ENCODE measurements at regions not wholly inside any gene's neighbourhood (a gene's known extent, or its start where the extent isn't known, plus 50 kb on each side); places are given as distances from the start of the nearest gene placed in this dataset.

DNA sequence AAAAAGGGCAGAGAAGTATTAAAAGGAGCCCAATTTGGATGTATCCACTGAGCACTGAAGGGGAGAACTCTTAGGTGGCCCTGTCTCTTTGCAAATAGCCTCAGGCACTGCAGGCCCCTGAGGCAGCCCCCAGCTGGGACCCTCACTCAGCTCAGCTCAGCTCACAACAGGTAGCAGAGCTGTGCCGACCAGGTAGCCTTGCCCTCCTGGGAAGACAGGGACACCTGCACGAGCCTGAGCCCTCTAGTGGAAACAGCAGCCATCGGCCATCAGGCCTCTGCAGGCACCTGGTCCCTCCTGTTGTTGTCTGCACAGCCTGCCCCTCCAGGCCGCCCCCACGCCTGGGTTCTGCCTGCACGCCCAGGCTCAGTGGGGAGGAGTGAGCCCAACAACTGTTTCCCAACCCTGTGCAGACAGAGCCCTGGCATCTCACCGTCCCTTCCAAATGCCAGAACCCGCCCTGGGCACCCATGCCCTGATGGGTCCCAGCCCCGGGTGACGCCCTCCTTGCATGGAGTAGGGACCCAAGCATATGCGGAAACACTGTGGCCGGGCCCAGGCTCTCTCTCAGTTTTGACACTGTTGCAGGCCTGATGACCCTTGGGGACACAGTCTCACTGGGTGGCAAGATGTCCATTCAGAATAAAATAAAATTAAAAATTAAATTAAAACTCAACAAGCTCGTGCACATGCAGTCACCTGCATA is 60.0 kb upstream of the AJAP1 start:
- TF ChIP-seq, protein P1, sequence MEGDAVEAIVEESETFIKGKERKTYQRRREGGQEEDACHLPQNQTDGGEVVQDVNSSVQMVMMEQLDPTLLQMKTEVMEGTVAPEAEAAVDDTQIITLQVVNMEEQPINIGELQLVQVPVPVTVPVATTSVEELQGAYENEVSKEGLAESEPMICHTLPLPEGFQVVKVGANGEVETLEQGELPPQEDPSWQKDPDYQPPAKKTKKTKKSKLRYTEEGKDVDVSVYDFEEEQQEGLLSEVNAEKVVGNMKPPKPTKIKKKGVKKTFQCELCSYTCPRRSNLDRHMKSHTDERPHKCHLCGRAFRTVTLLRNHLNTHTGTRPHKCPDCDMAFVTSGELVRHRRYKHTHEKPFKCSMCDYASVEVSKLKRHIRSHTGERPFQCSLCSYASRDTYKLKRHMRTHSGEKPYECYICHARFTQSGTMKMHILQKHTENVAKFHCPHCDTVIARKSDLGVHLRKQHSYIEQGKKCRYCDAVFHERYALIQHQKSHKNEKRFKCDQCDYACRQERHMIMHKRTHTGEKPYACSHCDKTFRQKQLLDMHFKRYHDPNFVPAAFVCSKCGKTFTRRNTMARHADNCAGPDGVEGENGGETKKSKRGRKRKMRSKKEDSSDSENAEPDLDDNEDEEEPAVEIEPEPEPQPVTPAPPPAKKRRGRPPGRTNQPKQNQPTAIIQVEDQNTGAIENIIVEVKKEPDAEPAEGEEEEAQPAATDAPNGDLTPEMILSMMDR (IDR thresholded peaks at IDR 0.05), result no peak
- TF ChIP-seq POLR2A (IDR thresholded peaks at IDR 0.05), result no peak

Measured in thyroid gland (tissue), 4 donors.